Vagina (tissue), 2 donors: ENCODE measurements at regions not wholly inside any gene's neighbourhood (a gene's known extent, or its start where the extent isn't known, plus 50 kb on each side); places are given as distances from the start of the nearest gene placed in this dataset.
"Not testable (repeated sequence)": the region's sequence is repeated elsewhere in the genome, so short reads cannot be mapped to it uniquely, and the experiment has no call there.

ENCODE experiments used
- CTCF ChIP-seq, 3 experiments: fragments of 450-650 bp in 2 of 3; fragments of 200-600 bp in 1 of 3; sonication (generic) in 1 of 3; IDR thresholded peaks; one replicate each; pipeline ENCODE4 v1.5.1; 2017 to 2019; ENCODE audit warnings: antibody characterized with exemption in 3 of 3, mild to moderate bottlenecking in 2 of 3, moderate library complexity in 2 of 3
- POLR2A ChIP-seq, 2 donors: fragments of 450-650 bp; IDR thresholded peaks; one replicate each; pipeline ENCODE4 v1.6.1; 2017; ENCODE audit warnings: antibody characterized with exemption in 2 of 2, mild to moderate bottlenecking in 2 of 2, moderate library complexity in 2 of 2

DNA sequence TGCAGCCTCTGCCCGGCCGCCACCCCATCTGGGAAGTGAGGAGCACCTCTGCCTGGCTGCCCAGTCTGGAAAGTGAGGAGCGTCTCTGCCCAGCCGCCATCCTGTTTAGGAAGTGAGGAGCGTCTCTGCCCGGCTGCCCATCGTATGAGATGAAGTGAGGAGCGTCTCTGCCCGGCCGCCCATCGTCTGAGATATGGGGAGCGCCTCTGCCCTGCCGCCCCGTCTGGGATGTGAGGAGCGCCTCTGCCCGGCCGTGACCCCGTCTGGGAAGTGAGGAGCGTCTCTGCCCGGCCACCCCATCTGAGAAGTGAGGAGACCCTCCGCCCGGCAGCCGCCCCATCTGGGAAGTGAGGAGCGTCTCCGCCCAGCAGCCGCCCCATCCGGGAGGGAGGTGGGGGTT is 1069.5 kb upstream of the EPHA6 start:
- TF ChIP-seq POLR2A, CTCF (IDR thresholded peaks at IDR 0.05): not testable (repeated sequence)
